Ascending aorta (tissue), 2 donors: ENCODE measurements at regions not wholly inside any gene's neighbourhood (a gene's known extent, or its start where the extent isn't known, plus 50 kb on each side); places are given as distances from the start of the nearest gene placed in this dataset.
"Not testable (repeated sequence)": the region's sequence is repeated elsewhere in the genome, so short reads cannot be mapped to it uniquely, and the experiment has no call there.

Source experiments
- DNase-seq, 2 donors: peaks; one replicate each; pipeline ENCODE4 v3.0.0-alpha.2; 2019; ENCODE audit warnings: low spot score in 2 of 2
- H3K27ac ChIP-seq, 2 donors: fragments of 200-600 bp; sonication (generic); one replicate each; pipeline ENCODE4 v1.5.1; 2016 to 2017; ENCODE audit warnings: mild to moderate bottlenecking in 1 of 2
- H3K27me3 ChIP-seq: fragments of 200-600 bp; sonication (generic); one replicate; pipeline ENCODE4 v1.5.1; 2017
- H3K36me3 ChIP-seq, 2 donors: fragments of 200-600 bp; sonication (generic); one replicate each; pipeline ENCODE4 v1.5.1; 2016
- H3K4me1 ChIP-seq, 2 donors: fragments of 200-600 bp; sonication (generic); one replicate each; pipeline ENCODE4 v1.5.1; 2016 to 2017; ENCODE audit warnings: mild to moderate bottlenecking in 1 of 2
- H3K4me3 ChIP-seq, 2 donors: fragments of 200-600 bp; sonication (generic); one replicate each; pipeline ENCODE4 v1.5.1; 2016 to 2017; ENCODE audit warnings: mild to moderate bottlenecking in 1 of 2
- H3K9me3 ChIP-seq, 2 donors: fragments of 200-600 bp; sonication (generic); one replicate each; pipeline ENCODE4 v1.5.1; 2016
- CTCF ChIP-seq, 3 experiments: fragments of 200-600 bp in 2 of 3; fragments of 450-650 bp in 1 of 3; sonication (generic) in 2 of 3; IDR thresholded peaks; one replicate each; pipeline ENCODE4 v1.5.1; 2016 to 2019; ENCODE audit warnings: antibody characterized with exemption in 3 of 3, mild to moderate bottlenecking in 1 of 3, moderate library complexity in 1 of 3
- intact Hi-C: fragments of 100-400 bp; cut with DNase I; formaldehyde crosslinking; loops from one replicate; pipeline ENCODE4 v1.15.1; 2023

- H3K27ac ChIP-seq: no peak overlapping the region
These were observed 268.3 kb downstream of the VRK1 start for GRCh38 chr14:97065305-97066067.

GRCh38 chr14:97066068-97066899, 269.1 kb downstream of the VRK1 start:
- H3K4me1 ChIP-seq: no peaks in the 10 kb centered on the region
- H3K27me3 ChIP-seq: no peaks in the 10 kb centered on the region
- no peak overlapping the region for H3K27ac ChIP-seq
- no peak for DNase-seq
- H3K36me3 ChIP-seq: no peaks in the 10 kb centered on the region
- no peak for TF ChIP-seq CTCF (IDR thresholded peaks at IDR 0.05)
- no peak overlapping the region for H3K4me3 ChIP-seq
- intact Hi-C loops: no loop called here
- H3K9me3 ChIP-seq: no peaks in the 10 kb centered on the region

More at GRCh38 chr14:97065305-97066067, 268.3 kb downstream of the VRK1 start:
- Histone ChIP-seq H3K36me3 (no peaks in the 10 kb centered on the region), H3K4me1 (no peaks in the 10 kb centered on the region), H3K9me3 (no peaks in the 10 kb centered on the region), H3K4me3 (no peak overlapping the region), H3K27me3 (no peaks in the 10 kb centered on the region)
- TF ChIP-seq CTCF (IDR thresholded peaks at IDR 0.05): no peak
- intact Hi-C loops: no loop called here
- no peak for DNase-seq

GRCh38 chr14:97068293-97068692, 271.1 kb downstream of the VRK1 start:
- intact Hi-C loops, H3K27ac ChIP-seq, H3K4me1 ChIP-seq, DNase-seq, H3K36me3 ChIP-seq, H3K27me3 ChIP-seq, H3K9me3 ChIP-seq, H3K4me3 ChIP-seq: not testable (repeated sequence)

GRCh38 chr14:97070259-97070658, 273.1 kb downstream of the VRK1 start:
- intact Hi-C loops: no loop called here
- no peak for TF ChIP-seq CTCF (IDR thresholded peaks at IDR 0.05)
- no peak for DNase-seq
- H3K4me3 ChIP-seq: no peak overlapping the region
- no peaks in the 10 kb centered on the region for H3K27me3 ChIP-seq
- H3K4me1 ChIP-seq: no peaks in the 10 kb centered on the region
- no peak overlapping the region for H3K27ac ChIP-seq
- no peaks in the 10 kb centered on the region for H3K9me3 ChIP-seq
- H3K36me3 ChIP-seq: no peaks in the 10 kb centered on the region

GRCh38 chr14:97071177-97071576, 274.0 kb downstream of the VRK1 start:
- no peak overlapping the region for H3K27ac ChIP-seq

More at GRCh38 chr14:97071177-97071576, 274.0 kb downstream of the VRK1 start:
- Histone ChIP-seq H3K9me3 (no peaks in the 10 kb centered on the region), H3K36me3 (no peaks in the 10 kb centered on the region), H3K4me3 (no peak overlapping the region), H3K27me3 (no peaks in the 10 kb centered on the region), H3K4me1 (no peaks in the 10 kb centered on the region)
- DNase-seq: no peak
- no peak for TF ChIP-seq CTCF (IDR thresholded peaks at IDR 0.05)
- intact Hi-C loops: no loop called here
